Adrenal gland (tissue), 9 donors: ENCODE measurements at regions not wholly inside any gene's neighbourhood (a gene's known extent, or its start where the extent isn't known, plus 50 kb on each side); places are given as distances from the start of the nearest gene placed in this dataset.

Experiments used
- DNase-seq, 7 donors: peaks; one replicate each; pipeline ENCODE4 v3.0.0-alpha.2; 2019 to 2020
- H3K27ac ChIP-seq, 5 donors: fragments of 200-600 bp; sonication (generic) in 4 of 5; 1 replicate in 3 of 5; 2 replicates in 2 of 5; pipeline versions ENCODE4 v1.5.1 to v1.8.0; 2016 to 2020; ENCODE audit warnings: mild to moderate bottlenecking in 1 of 5
- H3K27me3 ChIP-seq: fragments of 200-600 bp; 2 replicates; pipeline ENCODE4 v1.8.0; 2021
- H3K36me3 ChIP-seq, 2 donors: fragments of 200-600 bp; replicated peaks in 1 of 2; 1 replicate in 1 of 2; 2 replicates in 1 of 2; pipeline versions ENCODE4 v1.5.1 to v1.8.0; 2018 to 2022
- H3K4me1 ChIP-seq, 2 donors: fragments of 200-600 bp; replicated peaks in 1 of 2; 1 replicate in 1 of 2; 2 replicates in 1 of 2; pipeline versions ENCODE4 v1.5.1 to v1.8.0; 2018 to 2021
- H3K4me3 ChIP-seq, 4 donors: fragments of 200-600 bp; sonication (generic) in 3 of 4; one replicate each; pipeline ENCODE4 v1.5.1; 2016 to 2018
- H3K9me3 ChIP-seq, 3 donors: fragments of 200-600 bp; sonication (generic) in 1 of 3; replicated peaks in 1 of 3; 1 replicate in 2 of 3; 2 replicates in 1 of 3; pipeline versions ENCODE4 v1.5.1 to v1.8.0; 2016 to 2021
- CTCF ChIP-seq, 6 experiments: fragments of 450-650 bp in 4 of 6; fragments of 200-600 bp in 2 of 6; sonication (generic) in 1 of 6; IDR thresholded peaks; 1 replicate in 5 of 6; 2 replicates in 1 of 6; pipeline versions ENCODE4 v1.5.1 to v1.8.0; 2016 to 2021; ENCODE audit warnings: antibody characterized with exemption in 6 of 6, mild to moderate bottlenecking in 2 of 6, moderate library complexity in 1 of 6
- POLR2A ChIP-seq, 2 donors: fragments of 450-650 bp; IDR thresholded peaks; one replicate each; pipeline ENCODE4 v1.6.1; 2017; ENCODE audit warnings: antibody characterized with exemption in 2 of 2, mild to moderate bottlenecking in 2 of 2, moderate library complexity in 1 of 2
- WGBS, 4 donors: extraction: QIAGEN DNeasy Blood & Tissue Kit in 2 of 4; methylation state at CpG; one replicate each; pipeline versions ENCODE4 v1.1.5 to v1.1.7; 2013 to 2017; 5-methylcytosine and 5-hydroxymethylcytosine counted together
- intact Hi-C, 2 donors: fragments of 100-400 bp; cut with DNase I; formaldehyde crosslinking; loops; one replicate each; pipeline versions ENCODE4 v1.14.1 to v1.15.0; 2022 to 2023
- donor health status: healthy with polysubstance abuse.
- donor health status: Bipolar disorder and iron deficiency.
- donor health status: DM: yes; HTN: yes; CAD: no.
- donor health status: DM: no; HTN: no; CAD: no.
- donor health status: DM: no; HTN: no; CAD: no.

- Histone ChIP-seq H3K27me3 (no peaks in the 10 kb centered on the region), H3K4me1 (no peaks in the 10 kb centered on the region), H3K9me3 (no peaks in the 10 kb centered on the region), H3K36me3 (no peaks in the 10 kb centered on the region), H3K4me3 (no peak overlapping the region), H3K27ac (no peak overlapping the region)
- no peak for TF ChIP-seq POLR2A (IDR thresholded peaks at IDR 0.05)
- 41 to 84% (median 77%) methylated on average over 2 of the region's 2 CpGs for WGBS, 4 donors
- intact Hi-C loops = no loop called here
- no peak for DNase-seq
These were observed 144.7 kb upstream of the VCX start for GRCh38 chrX:7698248-7698647.

GRCh38 chrX:7690842-7691241 lies 152.1 kb upstream of the VCX start:
- intact Hi-C loops = no loop called here

GRCh38 chrX:7689791-7690412 lies 153.1 kb upstream of the VCX start:
- DNase-seq = no peak
- H3K4me3 ChIP-seq = no peak overlapping the region
- intact Hi-C loops = no loop called here
- no peaks in the 10 kb centered on the region for H3K4me1 ChIP-seq
- no peak overlapping the region for H3K27ac ChIP-seq
- H3K36me3 ChIP-seq = no peaks in the 10 kb centered on the region
- no peaks in the 10 kb centered on the region for H3K27me3 ChIP-seq
- 60 to 64% (median 62%) methylated on average over 4 of the region's 4 CpGs for WGBS, 4 donors
- no peak for TF ChIP-seq CTCF (IDR thresholded peaks at IDR 0.05)
- TF ChIP-seq POLR2A (IDR thresholded peaks at IDR 0.05) = no peak
- H3K9me3 ChIP-seq = no peaks in the 10 kb centered on the region

More at GRCh38 chrX:7690842-7691241, 152.1 kb upstream of the VCX start:
- H3K36me3 ChIP-seq = no peaks in the 10 kb centered on the region
- no peak for TF ChIP-seq CTCF (IDR thresholded peaks at IDR 0.05)
- DNase-seq = no peak
- H3K9me3 ChIP-seq = no peaks in the 10 kb centered on the region
- no peak overlapping the region for H3K4me3 ChIP-seq
- no peak overlapping the region for H3K27ac ChIP-seq
- no peaks in the 10 kb centered on the region for H3K4me1 ChIP-seq
- H3K27me3 ChIP-seq = no peaks in the 10 kb centered on the region
- 30 to 41% (median 34%) methylated on average over 8 of the region's 8 CpGs for WGBS, 4 donors

- no peak overlapping the region for H3K27ac ChIP-seq
- H3K36me3 ChIP-seq = no peaks in the 10 kb centered on the region
- no peak for DNase-seq
- no peaks in the 10 kb centered on the region for H3K4me1 ChIP-seq
- TF ChIP-seq POLR2A (IDR thresholded peaks at IDR 0.05) (no peak), CTCF (IDR thresholded peaks at IDR 0.05) (no peak)
- no peak overlapping the region for H3K4me3 ChIP-seq
- WGBS, 4 donors = 67 to 83% (median 81%) methylated on average over 4 of the region's 4 CpGs
- intact Hi-C loops = no loop called here
- no peaks in the 10 kb centered on the region for H3K27me3 ChIP-seq
- no peaks in the 10 kb centered on the region for H3K9me3 ChIP-seq
These were observed 162.8 kb upstream of the VCX start for GRCh38 chrX:7680181-7680580.

GRCh38 chrX:7654316-7654715 lies 188.7 kb upstream of the VCX start:
- Histone ChIP-seq H3K4me1 (no peaks in the 10 kb centered on the region), H3K27ac (no peak overlapping the region), H3K9me3 (peaks cover 0 to 9% (median 0%) of the 10 kb centered on the region in 3 donors), H3K36me3 (no peaks in the 10 kb centered on the region), H3K27me3 (no peaks in the 10 kb centered on the region), H3K4me3 (no peak overlapping the region)
- WGBS, 4 donors = 59 to 71% (median 67%) methylated on average over 5 of the region's 5 CpGs
- intact Hi-C loops = no loop called here
- no peak for DNase-seq
- TF ChIP-seq CTCF (IDR thresholded peaks at IDR 0.05) (no peak), POLR2A (IDR thresholded peaks at IDR 0.05) (no peak)
